GM12891 (cell line): ENCODE measurements at regions not wholly inside any gene's neighbourhood (a gene's known extent, or its start where the extent isn't known, plus 50 kb on each side); places are given as distances from the start of the nearest gene placed in this dataset.

Experiments used
- POLR2A ChIP-seq: IDR thresholded peaks from 2 replicates; pipeline ENCODE4 v1.6.1; 2011; ENCODE audit warnings: low read depth, low read length, control low read depth
- POLR2AphosphoS5 ChIP-seq: IDR thresholded peaks from 2 replicates; pipeline ENCODE4 v1.6.1; 2011; ENCODE audit warnings: low read depth, low read length, control low read depth

DNA sequence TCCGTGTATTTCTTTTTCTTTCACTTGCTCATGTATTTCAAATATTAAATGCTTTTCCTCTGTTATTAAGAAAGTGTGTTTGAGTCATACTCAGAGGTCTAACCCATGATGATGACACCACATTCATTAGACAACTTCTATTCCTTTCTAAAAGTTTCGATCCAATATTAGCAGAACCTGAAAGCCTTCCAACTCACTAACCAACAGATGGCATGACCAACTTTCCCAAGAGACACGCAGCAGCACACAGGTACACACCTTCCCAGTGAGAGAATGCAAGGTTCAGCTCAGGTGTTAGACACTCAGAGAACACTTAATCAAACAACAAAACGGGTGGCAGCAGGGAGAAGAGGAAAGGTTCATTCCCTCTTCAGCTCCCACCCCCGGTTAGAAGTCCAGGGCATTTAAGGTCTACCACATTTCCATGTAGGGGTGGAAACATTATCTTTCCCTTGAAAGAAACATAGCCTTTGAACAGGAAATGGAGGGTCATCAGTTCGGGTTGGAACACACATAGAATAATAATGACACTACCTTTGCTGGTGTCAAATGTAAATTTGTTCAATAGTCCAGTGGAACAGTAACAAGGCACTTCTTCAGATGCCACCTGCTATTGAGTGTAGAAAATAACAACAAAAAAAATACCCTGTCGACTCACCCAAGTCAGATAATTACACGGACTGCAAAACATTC, 404.2 kb downstream of the COG6 start:
- TF ChIP-seq POLR2AphosphoS5 = no peak
- no peak for TF ChIP-seq POLR2A
